CD14-positive monocyte (primary cell): ENCODE measurements at regions not wholly inside any gene's neighbourhood (a gene's known extent, or its start where the extent isn't known, plus 50 kb on each side); places are given as distances from the start of the nearest gene placed in this dataset.

Experiments used
- DNase-seq, 3 donors: peaks; one replicate each; pipeline ENCODE4 v3.0.0-alpha.2; 2011 to 2022
- H2AFZ ChIP-seq: 2 replicates; pipeline ENCODE4 v1.6.0; 2012; ENCODE audit warnings: mild to moderate bottlenecking, low read depth, low read length, inconsistent platforms; ENCODE audit not compliant: insufficient read depth, poor library complexity, severe bottlenecking
- H3K27ac ChIP-seq, 2 donors: 1 replicate in 1 of 2; 2 replicates in 1 of 2; pipeline ENCODE4 v1.5.1; 2012 to 2013; ENCODE audit warnings: low read length in 2 of 2, control low read depth in 1 of 2, inconsistent platforms in 1 of 2, low read depth in 1 of 2, mild to moderate bottlenecking in 1 of 2
- H3K27me3 ChIP-seq, 2 donors: one replicate each; pipeline versions ENCODE4 v1.6.0 to v1.6.1; 2011 to 2013; ENCODE audit warnings: low read length in 2 of 2; ENCODE audit not compliant: control insufficient read depth in 2 of 2, insufficient read depth in 2 of 2
- H3K36me3 ChIP-seq, 2 donors: replicated peaks in 1 of 2; 1 replicate in 1 of 2; 2 replicates in 1 of 2; pipeline versions ENCODE4 v1.5.1 to v1.6.1; 2012 to 2013; ENCODE audit warnings: low read length in 2 of 2, control low read depth in 1 of 2, inconsistent platforms in 1 of 2, mild to moderate bottlenecking in 1 of 2; ENCODE audit not compliant: insufficient read depth in 2 of 2, control insufficient read depth in 1 of 2
- H3K4me1 ChIP-seq, 2 donors: 1 replicate in 1 of 2; 2 replicates in 1 of 2; pipeline versions ENCODE4 v1.5.1 to v1.6.1; 2012 to 2013; ENCODE audit warnings: low read length in 2 of 2, control low read depth in 1 of 2, inconsistent platforms in 1 of 2, mild to moderate bottlenecking in 1 of 2, moderate library complexity in 1 of 2; ENCODE audit not compliant: insufficient read depth in 2 of 2, control insufficient read depth in 1 of 2
- H3K4me2 ChIP-seq: replicated peaks from 2 replicates; pipeline ENCODE3; 2012; ENCODE audit warnings: low read length, moderate library complexity, mild to moderate bottlenecking; ENCODE audit not compliant: poor library complexity, severe bottlenecking; ENCODE audit errors: extremely low read depth
- H3K4me3 ChIP-seq, 3 experiments: fragments of 200-600 bp in 1 of 3; sonication (generic) in 1 of 3; replicated peaks in 1 of 3; 1 replicate in 2 of 3; 2 replicates in 1 of 3; pipeline ENCODE4 v1.5.1; 2011 to 2013; ENCODE audit warnings: low read length in 3 of 3, mild to moderate bottlenecking in 3 of 3, control low read depth in 2 of 3, low read depth in 2 of 3, inconsistent platforms in 1 of 3, moderate library complexity in 1 of 3
- H3K79me2 ChIP-seq: 2 replicates; pipeline ENCODE4 v1.6.0; 2012; ENCODE audit warnings: mild to moderate bottlenecking, control low read depth, inconsistent platforms, low read length, moderate library complexity; ENCODE audit not compliant: insufficient read depth
- H3K9ac ChIP-seq: 2 replicates; pipeline ENCODE4 v1.6.0; 2017; ENCODE audit warnings: low read length, mild to moderate bottlenecking; ENCODE audit not compliant: insufficient read depth, poor library complexity, severe bottlenecking
- H3K9me3 ChIP-seq, 2 donors: replicated peaks in 1 of 2; 1 replicate in 1 of 2; 2 replicates in 1 of 2; pipeline versions ENCODE4 v1.5.1 to v1.6.1; 2012 to 2013; ENCODE audit warnings: low read length in 2 of 2, control low read depth in 1 of 2; ENCODE audit not compliant: control insufficient read depth in 1 of 2, insufficient read depth in 1 of 2
- H4K20me1 ChIP-seq: 2 replicates; pipeline ENCODE4 v1.6.0; 2012; ENCODE audit warnings: mild to moderate bottlenecking, low read length, control low read depth, moderate library complexity; ENCODE audit not compliant: insufficient read depth
- H3K27ac Mint-ChIP-seq, 7 donors: one replicate each; pipeline ENCODE4 v1.8.0; 2020; ENCODE audit warnings: mild to moderate bottlenecking in 7 of 7, mixed read lengths in 7 of 7, moderate library complexity in 6 of 7, inconsistent platforms in 2 of 7
- H3K27me3 Mint-ChIP-seq, 3 donors: one replicate each; pipeline ENCODE4 v1.8.0; 2021 to 2022; ENCODE audit warnings: low read depth in 3 of 3, mild to moderate bottlenecking in 3 of 3, mixed read lengths in 3 of 3, moderate library complexity in 3 of 3, inconsistent platforms in 1 of 3
- H3K36me3 Mint-ChIP-seq, 2 donors: one replicate each; pipeline ENCODE4 v1.8.0; 2020; ENCODE audit warnings: mixed read lengths in 2 of 2, inconsistent platforms in 1 of 2, mild to moderate bottlenecking in 1 of 2
- H3K4me1 Mint-ChIP-seq: one replicate; pipeline ENCODE4 v1.8.0; 2020; ENCODE audit warnings: mild to moderate bottlenecking, mixed read lengths
- H3K4me3 Mint-ChIP-seq, 2 donors: one replicate each; pipeline ENCODE4 v1.8.0; 2020; ENCODE audit warnings: mild to moderate bottlenecking in 2 of 2, mixed read lengths in 2 of 2, moderate library complexity in 1 of 2
- H3K9me3 Mint-ChIP-seq, 7 donors: one replicate each; pipeline ENCODE4 v1.8.0; 2020 to 2022; ENCODE audit warnings: mixed read lengths in 7 of 7, mild to moderate bottlenecking in 6 of 7, moderate library complexity in 6 of 7, inconsistent platforms in 2 of 7
- CTCF ChIP-seq: fragments of 200-600 bp; IDR thresholded peaks from one replicate; pipeline ENCODE4 v1.8.0; 2022; ENCODE audit warnings: antibody characterized with exemption, mild to moderate bottlenecking
- WGBS: methylation state at CpG from one replicate; pipeline ENCODE4 v1.1.5; 2013; ENCODE audit warnings: missing lambda C conversion rate; ENCODE audit not compliant: insufficient coverage; 5-methylcytosine and 5-hydroxymethylcytosine counted together
- intact Hi-C, 2 donors: fragments of 100-400 bp; cut with micrococcal nuclease; formaldehyde crosslinking; loops; one replicate each; pipeline versions ENCODE4 v1.15.0 to v1.15.1; 2023

DNA sequence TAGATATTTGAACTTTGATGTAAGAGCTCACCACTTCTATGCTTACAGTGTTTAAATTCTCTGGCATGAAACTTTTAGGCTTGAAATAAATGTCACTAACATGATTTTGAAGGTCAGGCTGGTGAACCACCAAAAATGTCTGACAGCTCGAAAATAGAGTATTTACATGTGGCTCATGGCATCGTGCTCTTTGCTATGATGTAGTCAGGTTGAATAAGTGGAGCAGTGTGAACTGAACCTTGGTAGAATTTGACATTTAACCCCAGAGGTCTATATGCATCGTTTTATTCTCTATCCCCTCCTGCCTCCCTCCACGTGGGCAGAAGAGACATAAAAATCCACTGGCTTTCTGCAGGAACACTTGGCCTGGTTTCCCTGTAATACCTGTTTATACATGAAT is 369.7 kb upstream of the ATP2B1 start:
- H3K4me1 Mint-ChIP-seq: no peaks in the 10 kb centered on the region
- H3K27ac Mint-ChIP-seq: no peak overlapping the region
- Histone ChIP-seq H3K36me3 (no peaks in the 10 kb centered on the region), H3K4me2 (no peak overlapping the region), H3K9ac (no peak overlapping the region), H3K79me2 (no peaks in the 10 kb centered on the region), H3K27ac (no peak overlapping the region), H2AFZ (no peak overlapping the region), H3K27me3 (no peaks in the 10 kb centered on the region), H3K9me3 (no peaks in the 10 kb centered on the region), H3K4me1 (no peaks in the 10 kb centered on the region), H4K20me1 (no peaks in the 10 kb centered on the region), H3K4me3 (no peak overlapping the region)
- 80% methylated on average over 1 of the region's 4 CpGs for WGBS
- no peak for TF ChIP-seq CTCF
- H3K36me3 Mint-ChIP-seq: no peaks in the 10 kb centered on the region
- intact Hi-C loops: no loop called here
- peaks cover 0 to 4% (median 2%) of the 10 kb centered on the region in 7 donors for H3K9me3 Mint-ChIP-seq
- no peak overlapping the region for H3K4me3 Mint-ChIP-seq
- DNase-seq: no peak
- H3K27me3 Mint-ChIP-seq: peaks cover 0 to 4% (median 2%) of the 10 kb centered on the region in 3 donors

- no peak for DNase-seq
- Histone ChIP-seq H3K27me3 (no peaks in the 10 kb centered on the region), H2AFZ (no peak overlapping the region), H3K4me2 (no peak overlapping the region), H3K27ac (no peak overlapping the region), H3K79me2 (no peaks in the 10 kb centered on the region), H3K36me3 (no peaks in the 10 kb centered on the region), H3K4me3 (no peak overlapping the region), H4K20me1 (no peaks in the 10 kb centered on the region), H3K9ac (no peak overlapping the region), H3K4me1 (no peaks in the 10 kb centered on the region), H3K9me3 (no peaks in the 10 kb centered on the region)
- Mint-ChIP-seq H3K9me3 (peaks cover 0 to 6% (median 2%) of the 10 kb centered on the region in 7 donors), H3K4me1 (no peaks in the 10 kb centered on the region), H3K27me3 (peaks cover 0 to 3% (median 2%) of the 10 kb centered on the region in 3 donors), H3K27ac (no peak overlapping the region), H3K4me3 (no peak overlapping the region), H3K36me3 (no peaks in the 10 kb centered on the region)
- no peak for TF ChIP-seq CTCF
- intact Hi-C loops: no loop called here
- WGBS: no CpG with 5 or more reads among the region's 4 CpGs
Observed at GRCh38 chr12:90077756-90078155, 369.1 kb upstream of the ATP2B1 start.
